Progenitor cell of endocrine pancreas (in vitro differentiated cells): ENCODE measurements at regions not wholly inside any gene's neighbourhood (a gene's known extent, or its start where the extent isn't known, plus 50 kb on each side); places are given as distances from the start of the nearest gene placed in this dataset.

ENCODE experiments used
- DNase-seq: peaks from one replicate; pipeline ENCODE4 v3.0.0; 2021; ENCODE audit warnings: low spot score; ENCODE audit not compliant: unreplicated experiment
- H3K27ac Mint-ChIP-seq: 2 replicates; pipeline ENCODE4 v1.8.0; 2021; ENCODE audit warnings: mild to moderate bottlenecking, moderate library complexity, mixed read lengths
- H3K27me3 Mint-ChIP-seq: 2 replicates; pipeline ENCODE4 v1.8.0; 2021; ENCODE audit warnings: mixed read lengths
- H3K36me3 Mint-ChIP-seq: 2 replicates; pipeline ENCODE4 v1.8.0; 2022; ENCODE audit warnings: mixed read lengths; ENCODE audit not compliant: insufficient read depth
- H3K4me1 Mint-ChIP-seq: 2 replicates; pipeline ENCODE4 v1.8.0; 2021; ENCODE audit warnings: low read depth, mixed read lengths
- H3K4me3 Mint-ChIP-seq: 2 replicates; pipeline ENCODE4 v1.8.0; 2021; ENCODE audit warnings: low read depth, mild to moderate bottlenecking, moderate library complexity, mixed read lengths
- H3K9me3 Mint-ChIP-seq: 2 replicates; pipeline ENCODE4 v1.8.0; 2021; ENCODE audit warnings: low read depth, mixed read lengths
- CTCF ChIP-seq: fragments of 200-600 bp; sonication (generic); IDR thresholded peaks from one replicate; pipeline ENCODE4 v1.5.0; 2021; ENCODE audit warnings: antibody characterized with exemption, mild to moderate bottlenecking; ENCODE audit not compliant: unreplicated experiment

DNA sequence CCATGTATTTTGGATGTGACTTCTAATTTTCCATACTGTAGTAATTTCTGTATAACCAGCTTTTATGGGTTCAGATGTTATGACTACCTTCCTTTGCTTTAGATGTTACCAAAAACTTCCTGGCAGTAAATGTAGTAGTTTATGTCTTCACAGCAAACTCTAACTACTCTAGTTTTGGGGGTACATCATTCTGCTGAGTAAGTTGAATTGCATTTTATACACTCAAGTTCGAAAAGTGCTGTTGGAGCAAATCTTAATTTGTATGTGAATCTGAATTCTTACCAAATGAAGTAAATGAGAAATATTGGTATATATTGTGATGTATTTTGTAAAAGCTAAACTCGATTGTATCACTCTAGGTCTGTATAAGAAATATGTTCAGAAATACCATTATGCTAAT lies 728.3 kb upstream of the CDH8 start:
- Mint-ChIP-seq H3K9me3 (no peaks in the 10 kb centered on the region), H3K4me3 (no peak overlapping the region), H3K27ac (no peak overlapping the region), H3K4me1 (peaks cover 9% of the 10 kb centered on the region), H3K36me3 (no peaks in the 10 kb centered on the region), H3K27me3 (peaks cover 9% of the 10 kb centered on the region)
- no peak for DNase-seq
- TF ChIP-seq CTCF = no peak

DNA sequence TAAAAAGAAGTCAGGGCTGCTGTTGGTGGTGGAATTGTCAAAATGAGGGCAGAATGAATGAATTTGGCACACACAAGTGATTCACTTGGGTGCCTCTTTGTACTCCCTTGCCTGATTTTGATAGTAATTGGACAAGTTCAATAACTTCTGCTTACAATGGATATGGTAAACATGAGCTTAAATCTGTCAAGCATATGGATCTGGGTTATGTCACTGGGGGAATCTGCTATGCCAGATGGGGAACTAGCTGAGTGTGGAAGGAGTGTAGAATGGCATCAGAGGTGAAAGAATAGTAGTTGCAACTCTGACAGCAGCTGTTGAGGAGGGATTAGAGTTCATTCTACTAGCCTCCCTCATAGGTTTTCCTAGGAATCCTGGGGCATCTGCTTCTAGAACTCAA lies 724.2 kb upstream of the CDH8 start:
- no peak for DNase-seq
- Mint-ChIP-seq H3K36me3 (no peaks in the 10 kb centered on the region), H3K27ac (no peak overlapping the region), H3K4me3 (no peak overlapping the region), H3K4me1 (no peaks in the 10 kb centered on the region), H3K9me3 (peaks cover 4% of the 10 kb centered on the region), H3K27me3 (no peaks in the 10 kb centered on the region)
- no peak for TF ChIP-seq CTCF

DNA sequence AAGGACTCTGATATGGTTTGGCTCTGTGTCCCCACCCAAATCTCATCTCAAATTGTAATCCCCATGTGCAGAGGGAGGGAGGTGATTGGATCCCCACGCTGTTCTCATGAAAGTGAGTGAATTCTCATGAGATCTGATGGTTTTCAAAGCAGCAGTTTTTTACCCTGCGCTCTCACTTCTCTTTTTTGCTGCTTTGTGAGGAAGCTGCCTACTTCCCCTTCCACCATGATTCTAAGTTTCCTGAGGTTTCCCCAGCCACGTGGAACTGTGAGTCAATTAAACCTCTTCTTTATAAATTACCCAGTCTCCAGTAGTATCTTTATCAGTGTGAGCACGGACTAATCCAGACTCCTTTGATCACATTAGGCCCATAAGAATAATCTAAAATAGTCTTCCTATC lies 719.7 kb upstream of the CDH8 start:
- Mint-ChIP-seq H3K9me3 (peaks cover 4% of the 10 kb centered on the region), H3K27me3 (no peaks in the 10 kb centered on the region), H3K36me3 (no peaks in the 10 kb centered on the region), H3K27ac (no peak overlapping the region), H3K4me1 (no peaks in the 10 kb centered on the region), H3K4me3 (no peak overlapping the region)
- no peak for DNase-seq
- no peak for TF ChIP-seq CTCF

DNA sequence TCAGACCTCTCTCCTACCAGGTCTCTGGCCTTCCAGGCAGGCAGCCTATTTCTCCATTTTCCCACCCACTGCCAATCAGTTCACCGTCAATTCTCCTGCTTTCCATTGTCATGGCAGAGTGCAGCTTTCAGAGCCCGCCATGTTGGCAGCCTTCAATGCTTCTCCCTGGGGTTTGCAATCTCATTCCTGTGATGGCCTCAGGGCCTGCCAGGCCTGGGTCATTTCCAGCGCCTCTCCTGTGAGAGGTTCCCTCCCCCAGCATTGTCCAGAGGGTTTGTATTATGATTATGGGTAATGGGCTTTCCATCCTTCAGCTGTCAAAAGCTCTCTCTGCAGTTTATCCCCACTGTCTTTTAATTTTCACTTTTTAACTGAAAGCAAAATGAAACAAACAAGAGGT lies 716.6 kb upstream of the CDH8 start:
- Mint-ChIP-seq H3K4me3 (no peak overlapping the region), H3K36me3 (no peaks in the 10 kb centered on the region), H3K4me1 (no peaks in the 10 kb centered on the region), H3K27ac (no peak overlapping the region), H3K27me3 (no peaks in the 10 kb centered on the region), H3K9me3 (no peaks in the 10 kb centered on the region)
- TF ChIP-seq CTCF = no peak
- no peak for DNase-seq

DNA sequence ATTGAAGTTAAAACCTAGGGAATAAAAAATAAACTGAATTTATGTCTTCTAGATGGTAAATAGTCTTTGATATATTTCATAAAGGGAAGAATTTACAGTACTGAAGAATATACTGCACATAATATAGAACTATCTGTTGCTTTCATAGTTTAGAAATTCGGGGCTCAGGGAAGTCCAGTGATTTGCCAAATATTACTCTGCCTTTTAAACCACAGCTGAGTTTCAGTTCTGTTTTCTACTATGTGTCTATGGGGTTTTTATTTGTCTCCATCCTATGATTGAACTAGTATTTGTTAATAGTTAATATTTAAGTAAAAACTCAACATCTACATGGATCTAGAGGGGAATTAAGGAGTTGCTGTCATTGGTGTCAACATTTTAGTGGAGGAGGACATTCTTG lies 715.0 kb upstream of the CDH8 start:
- no peak for DNase-seq
- TF ChIP-seq CTCF = no peak
- Mint-ChIP-seq H3K27me3 (no peaks in the 10 kb centered on the region), H3K4me3 (no peak overlapping the region), H3K36me3 (no peaks in the 10 kb centered on the region), H3K9me3 (no peaks in the 10 kb centered on the region), H3K4me1 (no peaks in the 10 kb centered on the region), H3K27ac (no peak overlapping the region)
